H54 (cell line): ENCODE measurements at regions not wholly inside any gene's neighbourhood (a gene's known extent, or its start where the extent isn't known, plus 50 kb on each side); places are given as distances from the start of the nearest gene placed in this dataset.
"Not testable (repeated sequence)": the region's sequence is repeated elsewhere in the genome, so short reads cannot be mapped to it uniquely, and the experiment has no call there.

Experiments used
- DNase-seq: peaks from one replicate; pipeline ENCODE4 v3.0.0; 2011; ENCODE audit warnings: low spot score, mixed read lengths; ENCODE audit not compliant: insufficient read length
- FAIRE-seq: peaks from 3 replicates; lab custom pipeline; 2011; peaks lifted over from hg19 to GRCh38; lab: Jason Lieb, UNC
- POLR2A ChIP-seq: IDR thresholded peaks from 2 replicates; pipeline ENCODE4 v1.6.1; 2011; ENCODE audit warnings: low read depth, mild to moderate bottlenecking, low read length

GRCh38 chr20:52443874-52444273, 252.3 kb upstream of the ZFP64 start:
- no peak for TF ChIP-seq POLR2A
- FAIRE-seq (no peak), DNase-seq (no peak)

DNA sequence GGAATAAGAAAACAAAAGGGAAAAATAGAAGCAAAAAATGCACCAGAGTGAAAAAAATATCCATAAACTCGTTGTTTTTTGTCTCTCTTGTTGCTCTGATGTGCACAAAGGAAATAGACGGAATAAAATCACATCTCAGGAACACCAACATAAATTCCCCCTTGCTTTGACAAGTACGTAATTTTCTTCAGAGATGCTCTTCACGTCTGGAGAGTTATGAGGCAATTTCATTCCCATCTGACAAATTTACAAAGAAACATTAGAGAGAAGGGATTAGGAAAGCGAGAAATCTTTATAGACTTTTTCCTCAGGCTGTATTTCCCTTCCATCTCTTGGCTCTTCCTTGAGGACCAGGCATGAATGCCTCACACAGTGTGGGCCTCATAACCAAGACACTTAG, 250.1 kb upstream of the ZFP64 start:
- no peak for TF ChIP-seq POLR2A
- FAIRE-seq (no peak), DNase-seq (no peak)

DNA sequence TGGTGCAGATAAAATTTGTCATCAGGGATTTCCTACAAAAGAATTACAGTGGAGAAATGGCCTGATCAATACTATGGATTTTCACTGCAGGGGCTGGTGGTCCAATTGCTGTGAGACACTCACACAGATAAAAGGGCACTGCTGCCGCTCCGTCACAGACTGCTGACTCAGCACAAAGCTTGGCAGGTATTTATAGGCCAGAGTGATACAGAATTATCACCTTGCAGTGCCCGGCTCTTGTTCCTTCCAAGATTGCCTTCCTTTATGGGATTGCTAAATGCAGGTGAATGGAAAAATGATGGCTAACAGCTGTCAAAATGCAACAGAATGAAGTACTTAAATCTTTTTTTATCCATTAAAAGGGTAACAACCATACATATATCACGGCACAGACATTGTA, 247.8 kb upstream of the ZFP64 start:
- no peak for TF ChIP-seq POLR2A
- no peak for DNase-seq
- no peak for FAIRE-seq

DNA sequence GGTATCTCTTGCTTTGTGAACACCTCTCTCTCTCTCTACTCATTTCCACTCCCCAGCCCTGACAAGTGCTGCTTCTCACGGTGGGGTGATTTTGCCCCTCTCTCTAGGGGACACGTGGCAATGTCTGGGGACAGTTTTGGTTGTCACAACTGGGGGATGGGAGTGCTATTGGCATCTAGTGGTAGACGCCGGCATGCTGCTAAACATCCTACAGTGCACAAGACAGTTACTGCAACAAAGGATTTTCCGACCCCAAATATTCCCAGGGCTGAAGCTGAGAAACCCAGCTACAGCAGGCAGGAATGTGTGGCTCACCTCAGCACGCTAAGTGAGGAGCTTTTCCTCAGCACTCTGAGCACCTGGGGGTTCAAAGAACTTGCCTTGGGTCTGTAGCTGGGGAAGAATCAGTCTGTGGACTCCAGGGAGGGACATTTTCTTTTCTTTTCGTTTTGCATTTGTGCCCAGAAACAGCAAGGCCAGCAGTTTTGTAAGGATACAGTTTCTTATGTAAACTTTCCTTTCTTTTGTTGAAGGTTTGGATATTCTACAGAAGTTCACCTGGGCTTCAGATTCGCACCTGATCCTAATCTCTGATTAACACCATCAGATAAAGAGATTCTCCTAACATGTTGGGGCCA, 246.9 kb upstream of the ZFP64 start:
- no peak for TF ChIP-seq POLR2A
- DNase-seq (no peak), FAIRE-seq (no peak)

DNA sequence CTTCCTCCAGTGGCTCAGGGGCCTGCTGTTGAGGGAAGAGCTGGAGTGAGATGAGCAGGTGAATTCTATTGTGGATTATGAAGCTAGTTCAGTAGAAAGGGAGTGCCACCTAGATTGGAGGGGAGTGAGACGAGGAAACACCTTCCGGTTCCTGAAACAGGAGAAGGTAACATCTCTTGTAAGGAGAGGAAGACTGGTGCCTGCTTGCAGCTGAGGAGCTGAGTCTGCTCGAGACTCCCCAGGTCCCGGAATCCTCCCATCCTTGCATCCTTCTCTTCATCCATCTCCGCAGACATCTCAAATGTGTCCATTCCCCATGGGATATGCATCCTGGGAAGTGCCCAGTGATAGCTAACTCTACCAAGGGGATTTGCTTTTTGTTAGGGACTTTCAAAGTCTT, 242.9 kb upstream of the ZFP64 start:
- DNase-seq (no peak), FAIRE-seq (no peak)
- TF ChIP-seq POLR2A: no peak

DNA sequence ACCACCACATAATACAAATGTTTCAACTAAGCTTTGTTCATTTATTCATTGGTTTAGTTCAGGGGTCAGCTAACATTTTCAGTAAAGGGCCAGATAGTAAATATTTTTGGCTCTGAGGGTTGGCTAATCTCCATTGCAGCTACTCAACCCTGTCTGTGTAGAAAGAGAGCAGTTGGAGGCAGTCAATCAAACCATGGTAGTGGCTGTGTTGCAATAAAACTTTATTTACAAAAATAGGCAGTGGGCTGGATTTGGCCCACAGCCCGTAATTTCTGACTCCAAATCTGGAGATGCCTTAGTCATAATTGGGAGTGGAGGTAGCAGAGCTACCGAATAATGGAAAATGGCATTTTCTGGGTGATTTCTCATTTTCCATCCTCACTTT, 242.5 kb upstream of the ZFP64 start:
- FAIRE-seq (no peak), DNase-seq (no peak)
- TF ChIP-seq POLR2A: no peak

DNA sequence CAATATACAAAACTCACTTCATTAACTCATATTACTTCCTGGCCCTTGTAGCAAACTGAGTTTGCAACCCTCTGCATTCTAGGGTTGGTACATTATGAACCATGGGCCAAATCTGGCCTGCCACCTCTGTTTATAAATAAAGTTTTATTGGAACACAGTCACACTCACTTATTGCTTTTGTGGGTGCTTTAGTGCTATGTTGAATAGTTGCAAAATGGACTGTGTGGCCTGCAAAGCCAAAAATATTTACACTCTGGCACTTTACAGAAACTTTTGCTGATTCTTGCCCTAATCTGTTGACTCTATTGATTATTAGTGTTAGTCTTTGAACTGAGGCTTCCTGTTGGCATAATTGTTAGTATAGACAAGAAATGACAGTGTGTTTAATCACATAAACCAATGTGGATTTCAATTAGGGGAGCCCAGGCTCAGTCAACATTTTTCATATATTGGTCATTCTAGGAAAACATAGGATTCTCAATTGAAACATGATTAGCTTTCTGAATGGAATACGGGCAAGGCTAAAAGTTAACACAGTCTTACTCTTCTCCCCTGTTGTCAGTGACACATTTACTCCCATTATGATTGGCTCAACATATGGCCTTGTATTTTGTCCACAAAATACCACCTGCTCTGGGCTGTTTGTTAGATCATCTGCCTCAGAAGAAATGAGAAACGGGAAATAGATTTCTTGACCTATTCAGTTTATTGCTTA, 241.9 kb upstream of the ZFP64 start:
- DNase-seq (no peak), FAIRE-seq (no peak)
- TF ChIP-seq POLR2A: no peak

DNA sequence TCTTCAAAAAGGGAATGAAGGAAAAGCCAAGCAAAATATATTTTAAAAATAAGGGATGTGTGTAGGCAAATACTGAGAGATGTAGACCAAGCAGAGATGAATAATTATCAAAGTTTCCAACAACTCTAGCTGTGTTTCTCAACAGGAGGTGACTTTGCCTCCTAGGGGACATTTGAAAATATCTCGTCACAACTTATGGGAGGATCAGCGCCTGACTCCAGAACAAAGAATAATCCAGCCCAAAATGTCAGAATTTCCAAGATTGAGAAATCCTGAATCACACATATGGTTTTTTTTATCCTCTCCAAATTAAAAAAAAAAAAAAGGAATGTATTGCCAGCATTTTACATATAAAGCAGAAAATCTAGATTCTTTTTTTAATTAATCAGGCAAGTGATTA, 241.2 kb upstream of the ZFP64 start:
- TF ChIP-seq POLR2A: no peak
- DNase-seq (no peak), FAIRE-seq (no peak)

DNA sequence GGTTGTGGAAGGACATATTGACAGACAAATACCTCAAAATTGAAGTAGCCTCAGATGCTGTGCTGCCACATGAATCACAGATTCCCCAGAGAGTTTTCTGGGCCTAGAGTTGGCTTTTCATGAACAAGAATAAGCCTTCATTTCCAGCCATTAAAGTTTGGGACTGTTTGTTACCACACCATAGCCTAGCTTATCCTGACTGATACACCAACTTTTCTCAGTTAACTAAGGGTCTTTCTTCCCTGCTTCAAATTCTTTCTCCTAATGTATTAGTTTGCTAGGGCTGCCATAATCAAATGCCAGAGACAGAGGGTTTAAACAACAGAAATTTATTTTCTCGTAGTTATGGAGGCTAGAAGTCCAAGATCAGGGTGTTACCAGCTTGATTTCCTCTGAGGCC, 237.4 kb upstream of the ZFP64 start:
- no peak for TF ChIP-seq POLR2A
- DNase-seq: no peak
- FAIRE-seq: no peak

DNA sequence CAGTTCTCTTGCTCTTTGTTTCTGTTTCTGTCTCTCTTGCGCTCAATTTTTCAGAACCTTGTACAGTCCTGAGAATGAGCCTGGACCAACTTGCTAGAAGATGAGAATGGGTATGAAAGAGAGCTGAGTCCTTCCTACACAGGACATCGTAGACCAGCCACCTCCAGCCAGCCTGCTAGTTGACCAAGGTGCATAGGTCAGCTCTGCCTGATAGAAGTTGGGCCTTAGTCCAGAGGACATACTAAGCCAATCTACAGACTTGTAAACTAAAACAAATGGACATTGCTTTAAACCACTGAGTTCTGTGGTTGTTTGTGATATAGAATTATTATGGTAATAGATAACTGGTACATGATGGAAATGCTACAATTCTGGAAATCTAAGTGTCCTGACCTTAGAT, 236.4 kb upstream of the ZFP64 start:
- TF ChIP-seq POLR2A: no peak

GRCh38 chr20:52426856-52427255, 235.3 kb upstream of the ZFP64 start:
- DNase-seq (no peak), FAIRE-seq (no peak)
- no peak for TF ChIP-seq POLR2A

More for the DNA sequence above, 236.4 kb upstream of the ZFP64 start:
- FAIRE-seq (no peak), DNase-seq (no peak)

- no peak for TF ChIP-seq POLR2A
- no peak for DNase-seq
Measured at GRCh38 chr20:52425701-52426100, 234.1 kb upstream of the ZFP64 start.

GRCh38 chr20:52425253-52425652, 233.7 kb upstream of the ZFP64 start:
- no peak for DNase-seq
- FAIRE-seq: no peak
- TF ChIP-seq POLR2A: no peak

More at GRCh38 chr20:52425701-52426100, 234.1 kb upstream of the ZFP64 start:
- FAIRE-seq: no peak

DNA sequence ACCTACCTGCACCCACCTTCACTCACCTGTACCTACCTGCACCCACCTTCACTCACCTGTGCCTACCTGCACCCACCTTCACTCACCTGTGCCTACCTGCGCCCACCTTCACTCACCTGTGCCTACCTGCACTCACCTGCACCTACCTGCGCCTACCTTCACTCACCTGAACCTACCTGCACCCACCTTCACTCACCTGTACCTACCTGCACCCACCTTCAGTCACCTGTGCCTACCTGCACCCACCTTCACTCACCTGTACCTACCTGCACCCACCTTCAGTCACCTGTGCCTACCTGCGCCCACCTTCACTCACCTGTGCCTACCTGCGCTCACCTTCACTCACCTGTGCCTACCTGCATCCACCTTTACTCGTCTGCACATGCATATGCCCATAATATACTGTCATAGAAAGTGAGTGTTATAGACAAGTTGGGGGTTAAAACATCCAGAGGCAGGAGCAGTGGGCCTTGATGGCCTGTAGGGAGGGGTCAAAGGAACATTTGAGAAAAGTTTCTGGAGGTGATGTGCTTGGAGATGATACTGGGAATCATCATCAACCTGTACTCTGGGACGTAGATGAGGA, 232.9 kb upstream of the ZFP64 start:
- not testable (repeated sequence) for FAIRE-seq, DNase-seq

DNA sequence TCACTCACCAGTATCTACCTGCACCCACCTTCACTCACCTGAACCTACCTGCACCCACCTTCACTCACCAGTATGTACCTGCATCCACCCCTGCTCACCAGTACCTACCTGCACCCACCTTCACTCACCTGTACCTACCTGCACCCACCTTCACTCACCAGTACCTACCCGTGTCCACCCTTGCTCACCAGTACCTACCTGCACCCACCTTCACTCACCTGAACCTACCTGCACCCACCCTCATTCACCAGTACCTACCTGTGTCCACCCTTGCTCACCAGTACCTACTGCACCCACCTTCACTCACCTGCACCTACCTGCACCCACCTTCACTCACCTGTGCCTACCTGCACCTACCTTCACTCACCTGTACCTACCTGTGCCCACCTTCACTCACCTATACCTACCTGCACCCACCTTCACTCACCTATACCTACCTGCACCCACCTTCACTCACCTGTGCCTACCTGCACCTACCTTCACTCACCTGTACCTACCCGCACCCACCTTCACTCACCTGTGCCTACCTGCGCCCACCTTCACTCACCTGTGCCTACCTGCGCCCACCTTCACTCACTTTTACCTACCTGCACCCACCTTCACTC, 232.1 kb upstream of the ZFP64 start:
- not testable (repeated sequence) for FAIRE-seq, DNase-seq
